B cell (primary cell): ENCODE measurements at regions not wholly inside any gene's neighbourhood (a gene's known extent, or its start where the extent isn't known, plus 50 kb on each side); places are given as distances from the start of the nearest gene placed in this dataset.
"Not testable (repeated sequence)": the region's sequence is repeated elsewhere in the genome, so short reads cannot be mapped to it uniquely, and the experiment has no call there.

Experiments
- ATAC-seq: fragments of 200-7000 bp; cut with Tn5 transposase; one replicate; pipeline ENCODE4 v1.10.0; 2021; ENCODE audit warnings: low read depth, mild to moderate bottlenecking, moderate number of reproducible peaks, moderate library complexity
- CTCF ChIA-PET: fragments of 350-600 bp; sonication (Branson Sonifier 250); formaldehyde crosslinking; loops from one replicate; lab custom pipeline; 2021; ENCODE audit warnings: antibody characterized with exemption, inconsistent platforms; lab: Charles Lee
- POLR2A ChIA-PET: fragments of 350-600 bp; sonication (Branson Sonifier 250); formaldehyde crosslinking; loops from one replicate; lab custom pipeline; 2021; ENCODE audit warnings: antibody characterized with exemption; lab: Charles Lee
- DNase-seq: peaks from one replicate; pipeline ENCODE4 v3.0.0; 2013
- H2AFZ ChIP-seq: 2 replicates; pipeline ENCODE4 v1.6.1; 2012; ENCODE audit warnings: mild to moderate bottlenecking, low read depth, low read length; ENCODE audit not compliant: insufficient read depth, poor library complexity, severe bottlenecking
- H3K27ac ChIP-seq, 2 donors: 1 replicate in 1 of 2; 2 replicates in 1 of 2; pipeline ENCODE4 v1.5.1; 2012 to 2013; ENCODE audit warnings: low read length in 2 of 2, mild to moderate bottlenecking in 2 of 2, moderate library complexity in 1 of 2
- H3K27me3 ChIP-seq, 4 experiments: fragments of 200-600 bp in 1 of 4; sonication (generic) in 1 of 4; replicated peaks in 1 of 4; 1 replicate in 2 of 4; 2 replicates in 2 of 4; pipeline versions ENCODE4 v1.6.1 to v1.7.0; 2013 to 2016; ENCODE audit warnings: low read length in 3 of 4, mild to moderate bottlenecking in 2 of 4, mixed read lengths in 1 of 4, moderate library complexity in 1 of 4; ENCODE audit not compliant: insufficient read depth in 4 of 4, control insufficient read depth in 3 of 4; ENCODE audit errors: control extremely low read depth in 1 of 4
- H3K36me3 ChIP-seq, 2 experiments: replicated peaks in 1 of 2; 1 replicate in 1 of 2; 2 replicates in 1 of 2; pipeline versions ENCODE4 v1.6.1 to v1.7.1; 2013; ENCODE audit warnings: low read length in 1 of 2; ENCODE audit not compliant: insufficient read depth in 2 of 2, control insufficient read depth in 1 of 2; ENCODE audit errors: control extremely low read depth in 1 of 2, extremely low read depth in 1 of 2
- H3K4me1 ChIP-seq, 2 donors: fragments of 200-600 bp in 1 of 2; sonication (generic) in 1 of 2; 1 replicate in 1 of 2; 2 replicates in 1 of 2; pipeline versions ENCODE4 v1.5.1 to v1.6.1; 2013 to 2017; ENCODE audit warnings: low read length in 2 of 2; ENCODE audit not compliant: control insufficient read depth in 2 of 2, insufficient read depth in 2 of 2
- H3K4me2 ChIP-seq: replicated peaks from 2 replicates; pipeline ENCODE3; 2012; ENCODE audit warnings: mild to moderate bottlenecking, low read depth, low read length; ENCODE audit not compliant: poor library complexity, severe bottlenecking
- H3K4me3 ChIP-seq, 5 experiments: fragments of 200-600 bp in 1 of 5; sonication (generic) in 1 of 5; 1 replicate in 3 of 5; 2 replicates in 2 of 5; pipeline versions ENCODE4 v1.5.1 to v1.7.0; 2011 to 2016; ENCODE audit warnings: low read length in 4 of 5, mild to moderate bottlenecking in 4 of 5, low read depth in 2 of 5, control low read depth in 1 of 5, moderate library complexity in 1 of 5; ENCODE audit not compliant: insufficient read depth in 1 of 5; ENCODE audit errors: control extremely low read depth in 1 of 5, extremely low read depth in 1 of 5
- H3K79me2 ChIP-seq: fragments of 200-600 bp; sonication (generic); one replicate; pipeline ENCODE4 v1.6.0; 2016; ENCODE audit warnings: low read length; ENCODE audit not compliant: control insufficient read depth, insufficient read depth
- H3K9ac ChIP-seq: fragments of 200-600 bp; sonication (generic); 2 replicates; pipeline ENCODE4 v1.6.1; 2017; ENCODE audit warnings: mild to moderate bottlenecking, low read length, moderate library complexity
- H3K9me3 ChIP-seq, 3 donors: one replicate each; pipeline versions ENCODE4 v1.6.1 to v1.7.1; 2013; ENCODE audit warnings: low read length in 2 of 3; ENCODE audit not compliant: control insufficient read depth in 2 of 3, insufficient read depth in 1 of 3; ENCODE audit errors: control extremely low read depth in 1 of 3
- H4K20me1 ChIP-seq: 2 replicates; pipeline ENCODE4 v1.6.0; 2012; ENCODE audit warnings: mild to moderate bottlenecking, low read length; ENCODE audit not compliant: insufficient read depth, control insufficient read depth, poor library complexity, severe bottlenecking
- H3K27ac Mint-ChIP-seq: one replicate; pipeline ENCODE4 v1.8.0; 2021; ENCODE audit warnings: mixed read lengths
- H3K27me3 Mint-ChIP-seq: one replicate; pipeline ENCODE4 v1.8.0; 2021; ENCODE audit warnings: mixed read lengths
- H3K4me1 Mint-ChIP-seq: one replicate; pipeline ENCODE4 v1.8.0; 2021; ENCODE audit warnings: mixed read lengths
- H3K4me3 Mint-ChIP-seq: one replicate; pipeline ENCODE4 v1.8.0; 2021; ENCODE audit warnings: mixed read lengths
- H3K9me3 Mint-ChIP-seq: one replicate; pipeline ENCODE4 v1.8.0; 2022; ENCODE audit warnings: mixed read lengths; ENCODE audit not compliant: insufficient read depth
- EZH2 ChIP-seq: IDR thresholded peaks from 2 replicates; pipeline ENCODE4 v1.6.1; 2012; ENCODE audit warnings: borderline replicate concordance, low read depth, mild to moderate bottlenecking, moderate library complexity, low read length; ENCODE audit not compliant: insufficient read depth, poor library complexity, severe bottlenecking
- WGBS: methylation state at CpG from one replicate; pipeline ENCODE4 v1.1.5; 2013; ENCODE audit warnings: missing lambda C conversion rate; ENCODE audit not compliant: insufficient coverage; 5-methylcytosine and 5-hydroxymethylcytosine counted together
- intact Hi-C: fragments of 100-400 bp; cut with micrococcal nuclease; formaldehyde crosslinking; loops from one replicate; pipeline ENCODE4 v1.10.0; 2022
- TF ChIP-seq, protein P1 (sequence below): fragments of 200-600 bp; IDR thresholded peaks from one replicate; pipeline ENCODE4 v1.8.0; 2022; ENCODE audit warnings: antibody characterized with exemption, mild to moderate bottlenecking

DNA sequence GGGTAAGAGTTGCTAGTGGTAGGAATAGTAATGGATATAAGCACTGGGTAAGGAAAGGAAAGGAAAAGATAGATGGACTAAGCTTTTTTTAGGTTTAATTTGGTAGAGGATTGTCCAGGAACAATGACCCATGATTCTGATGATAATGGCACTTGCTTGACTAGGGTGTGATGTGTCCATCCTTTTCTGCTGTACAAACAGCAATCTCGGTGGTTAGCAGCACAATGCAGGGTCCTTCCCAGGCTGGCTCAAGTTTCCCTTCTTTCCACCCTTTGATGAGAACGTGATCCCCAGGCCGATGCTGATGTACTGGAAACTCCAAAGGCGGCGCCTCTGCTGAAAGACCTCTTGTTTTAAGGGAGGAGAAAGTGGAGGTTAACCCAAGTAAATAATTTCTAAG lies 105.3 kb downstream of the TMEM167A start:
- TF ChIP-seq, protein P1, sequence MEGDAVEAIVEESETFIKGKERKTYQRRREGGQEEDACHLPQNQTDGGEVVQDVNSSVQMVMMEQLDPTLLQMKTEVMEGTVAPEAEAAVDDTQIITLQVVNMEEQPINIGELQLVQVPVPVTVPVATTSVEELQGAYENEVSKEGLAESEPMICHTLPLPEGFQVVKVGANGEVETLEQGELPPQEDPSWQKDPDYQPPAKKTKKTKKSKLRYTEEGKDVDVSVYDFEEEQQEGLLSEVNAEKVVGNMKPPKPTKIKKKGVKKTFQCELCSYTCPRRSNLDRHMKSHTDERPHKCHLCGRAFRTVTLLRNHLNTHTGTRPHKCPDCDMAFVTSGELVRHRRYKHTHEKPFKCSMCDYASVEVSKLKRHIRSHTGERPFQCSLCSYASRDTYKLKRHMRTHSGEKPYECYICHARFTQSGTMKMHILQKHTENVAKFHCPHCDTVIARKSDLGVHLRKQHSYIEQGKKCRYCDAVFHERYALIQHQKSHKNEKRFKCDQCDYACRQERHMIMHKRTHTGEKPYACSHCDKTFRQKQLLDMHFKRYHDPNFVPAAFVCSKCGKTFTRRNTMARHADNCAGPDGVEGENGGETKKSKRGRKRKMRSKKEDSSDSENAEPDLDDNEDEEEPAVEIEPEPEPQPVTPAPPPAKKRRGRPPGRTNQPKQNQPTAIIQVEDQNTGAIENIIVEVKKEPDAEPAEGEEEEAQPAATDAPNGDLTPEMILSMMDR, result no peak
- TF ChIP-seq EZH2, result no peak
- Mint-ChIP-seq H3K27ac (no peak overlapping the region), H3K9me3 (peaks cover 9% of the 10 kb centered on the region), H3K4me3 (no peak overlapping the region), H3K4me1 (no peaks in the 10 kb centered on the region), H3K27me3 (no peaks in the 10 kb centered on the region)
- Histone ChIP-seq H3K27me3 (no peaks in the 10 kb centered on the region), H3K79me2 (no peaks in the 10 kb centered on the region), H3K27ac (no peak overlapping the region), H4K20me1 (no peaks in the 10 kb centered on the region), H3K4me3 (no peak overlapping the region), H3K9me3 (peaks cover 0 to 19% (median 13%) of the 10 kb centered on the region in 3 donors), H3K4me1 (no peaks in the 10 kb centered on the region), H3K36me3 (no peaks in the 10 kb centered on the region), H3K9ac (no peak overlapping the region), H3K4me2 (no peak overlapping the region), H2AFZ (no peak overlapping the region)
- no peak for ATAC-seq
- CTCF ChIA-PET, result no interaction called here
- WGBS, result 80% methylated on average over 1 of the region's 5 CpGs
- intact Hi-C loops, result no loop called here
- POLR2A ChIA-PET, result no interaction called here
- DNase-seq, result no peak

DNA sequence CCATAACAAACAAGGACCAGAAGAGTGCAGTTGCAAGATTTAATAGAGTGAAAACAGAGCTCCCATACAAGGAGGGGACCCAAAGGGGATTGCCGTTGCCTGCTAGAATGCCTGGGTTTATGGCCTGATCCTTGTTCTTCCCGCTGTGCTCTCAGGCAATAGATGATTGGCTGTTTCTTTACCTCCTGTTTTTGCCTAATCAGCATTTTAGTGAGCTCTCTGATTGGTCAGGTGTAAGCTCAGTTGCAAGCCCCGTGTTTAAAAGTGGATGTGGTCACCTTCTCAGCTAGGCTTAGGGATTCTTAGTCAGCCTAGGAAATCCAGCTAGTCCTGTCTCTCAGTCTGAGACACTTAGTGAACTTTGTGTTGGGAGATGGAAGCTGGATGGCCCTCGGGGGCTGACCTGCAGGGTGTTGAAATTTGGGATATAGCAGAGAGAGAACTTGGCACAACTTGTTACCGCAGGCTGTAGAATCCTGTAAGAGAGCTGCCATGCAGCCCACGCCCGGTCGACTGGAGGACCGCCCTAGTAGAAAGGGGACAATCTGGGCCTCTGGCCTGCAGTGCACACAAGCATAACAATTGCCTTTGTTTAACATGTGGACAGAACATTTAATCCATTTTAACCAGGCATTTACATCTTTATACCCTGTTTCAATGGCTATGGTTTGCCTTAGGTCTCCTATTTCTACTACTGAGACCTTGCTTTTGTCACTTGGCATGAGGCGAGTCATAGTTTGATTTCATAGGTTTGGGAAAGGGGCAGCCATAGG lies 106.0 kb downstream of the TMEM167A start:
- 95% methylated on average over 9 of the region's 10 CpGs for WGBS
- H3K4me1 ChIP-seq, H3K27ac ChIP-seq, H3K4me2 ChIP-seq, intact Hi-C loops, CTCF ChIA-PET, H3K4me1 Mint-ChIP-seq, H2AFZ ChIP-seq, H3K27me3 ChIP-seq, H3K27ac Mint-ChIP-seq, H3K36me3 ChIP-seq, H4K20me1 ChIP-seq, H3K4me3 Mint-ChIP-seq, H3K9ac ChIP-seq, H3K27me3 Mint-ChIP-seq, DNase-seq, ATAC-seq, H3K9me3 Mint-ChIP-seq, H3K4me3 ChIP-seq, POLR2A ChIA-PET, H3K79me2 ChIP-seq: not testable (repeated sequence)
- peaks cover 0 to 19% (median 13%) of the 10 kb centered on the region in 3 donors for H3K9me3 ChIP-seq

DNA sequence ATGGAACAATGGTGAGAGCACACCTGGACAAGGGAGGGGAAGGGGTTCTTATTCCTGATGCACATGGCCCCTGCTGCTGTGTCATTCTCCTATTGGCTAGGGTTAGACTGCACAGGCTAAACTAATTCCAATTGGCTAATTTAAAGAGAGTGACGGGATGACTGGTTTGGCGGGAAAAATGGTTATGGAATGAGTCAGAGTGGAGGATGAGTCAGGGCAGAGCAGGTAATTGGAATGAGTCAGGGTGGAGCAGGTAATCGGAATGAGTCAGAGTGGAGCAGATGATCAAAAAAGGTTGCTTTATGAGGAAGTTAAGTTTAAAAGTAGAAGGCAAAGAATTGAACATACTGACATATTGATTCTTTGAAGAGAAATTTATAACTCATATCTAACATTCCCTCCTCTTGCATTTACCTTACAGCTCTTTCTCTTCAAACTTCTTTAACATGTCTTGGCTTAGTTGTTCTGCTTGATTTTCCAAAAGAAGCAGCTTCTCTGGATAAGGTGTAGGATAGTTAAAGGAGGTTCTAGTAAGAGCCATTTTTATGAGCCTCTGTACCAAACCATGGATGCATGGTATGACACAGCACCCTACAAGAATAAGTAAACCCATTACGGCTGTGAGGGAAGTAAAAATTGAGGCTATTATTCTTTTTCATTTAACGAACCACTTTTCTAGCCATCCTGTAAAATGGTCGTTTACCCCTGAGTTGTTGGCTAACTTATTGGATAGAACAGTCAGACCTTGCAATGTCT lies 107.8 kb downstream of the TMEM167A start:
- intact Hi-C loops, H3K27ac ChIP-seq, ATAC-seq, H3K4me3 ChIP-seq, H3K27me3 Mint-ChIP-seq, H3K36me3 ChIP-seq, H3K4me1 ChIP-seq, H3K4me3 Mint-ChIP-seq, H3K4me1 Mint-ChIP-seq, DNase-seq, H3K79me2 ChIP-seq, H3K27ac Mint-ChIP-seq, CTCF ChIA-PET, H2AFZ ChIP-seq, H3K9ac ChIP-seq, POLR2A ChIA-PET, H3K9me3 Mint-ChIP-seq, H3K27me3 ChIP-seq, H3K4me2 ChIP-seq, H4K20me1 ChIP-seq, H3K9me3 ChIP-seq: not testable (repeated sequence)
- 55% methylated on average over 2 of the region's 6 CpGs for WGBS
